Stomach (tissue), 4 donors: ENCODE measurements at regions not wholly inside any gene's neighbourhood (a gene's known extent, or its start where the extent isn't known, plus 50 kb on each side); places are given as distances from the start of the nearest gene placed in this dataset.

Source experiments
- EP300 ChIP-seq: sonication (generic); formaldehyde crosslinking; IDR thresholded peaks from one replicate; pipeline ENCODE4 v1.6.1; 2017; ENCODE audit warnings: antibody characterized with exemption
- POLR2A ChIP-seq, 4 donors: fragments of 450-650 bp; IDR thresholded peaks; one replicate each; pipeline ENCODE4 v1.6.1; 2016; ENCODE audit warnings: antibody characterized with exemption in 4 of 4, control low read depth in 2 of 4, mild to moderate bottlenecking in 1 of 4, moderate library complexity in 1 of 4
- POLR2AphosphoS5 ChIP-seq, 3 donors: sonication (generic); formaldehyde crosslinking; IDR thresholded peaks; one replicate each; pipeline ENCODE4 v1.6.1; 2016; ENCODE audit warnings: antibody characterized with exemption in 3 of 3
- TF ChIP-seq, protein P1 (sequence below), 7 experiments: fragments of 450-650 bp in 4 of 7; fragments of 200-600 bp in 3 of 7; sonication (generic) in 3 of 7; IDR thresholded peaks; one replicate each; pipeline ENCODE4 v1.5.1; 2016 to 2019; ENCODE audit warnings: antibody characterized with exemption in 7 of 7, control low read depth in 2 of 7, mild to moderate bottlenecking in 1 of 7

GRCh38 chr11:105486929-105487328 lies 122.9 kb upstream of the GRIA4 start:
- TF ChIP-seq POLR2A (IDR thresholded peaks at IDR 0.05) (no peak), POLR2AphosphoS5 (IDR thresholded peaks at IDR 0.05) (no peak), EP300 (no peak)
- TF ChIP-seq, protein P1, sequence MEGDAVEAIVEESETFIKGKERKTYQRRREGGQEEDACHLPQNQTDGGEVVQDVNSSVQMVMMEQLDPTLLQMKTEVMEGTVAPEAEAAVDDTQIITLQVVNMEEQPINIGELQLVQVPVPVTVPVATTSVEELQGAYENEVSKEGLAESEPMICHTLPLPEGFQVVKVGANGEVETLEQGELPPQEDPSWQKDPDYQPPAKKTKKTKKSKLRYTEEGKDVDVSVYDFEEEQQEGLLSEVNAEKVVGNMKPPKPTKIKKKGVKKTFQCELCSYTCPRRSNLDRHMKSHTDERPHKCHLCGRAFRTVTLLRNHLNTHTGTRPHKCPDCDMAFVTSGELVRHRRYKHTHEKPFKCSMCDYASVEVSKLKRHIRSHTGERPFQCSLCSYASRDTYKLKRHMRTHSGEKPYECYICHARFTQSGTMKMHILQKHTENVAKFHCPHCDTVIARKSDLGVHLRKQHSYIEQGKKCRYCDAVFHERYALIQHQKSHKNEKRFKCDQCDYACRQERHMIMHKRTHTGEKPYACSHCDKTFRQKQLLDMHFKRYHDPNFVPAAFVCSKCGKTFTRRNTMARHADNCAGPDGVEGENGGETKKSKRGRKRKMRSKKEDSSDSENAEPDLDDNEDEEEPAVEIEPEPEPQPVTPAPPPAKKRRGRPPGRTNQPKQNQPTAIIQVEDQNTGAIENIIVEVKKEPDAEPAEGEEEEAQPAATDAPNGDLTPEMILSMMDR (IDR thresholded peaks at IDR 0.05), result no peak
